Testis (tissue), 2 donors: ENCODE measurements at regions not wholly inside any gene's neighbourhood (a gene's known extent, or its start where the extent isn't known, plus 50 kb on each side); places are given as distances from the start of the nearest gene placed in this dataset.

Experiments used
- CTCF ChIP-seq, 3 experiments: fragments of 450-650 bp in 2 of 3; fragments of 200-600 bp in 1 of 3; sonication (generic) in 1 of 3; IDR thresholded peaks; one replicate each; pipeline ENCODE4 v1.5.1; 2016 to 2019; ENCODE audit warnings: antibody characterized with exemption in 3 of 3, mild to moderate bottlenecking in 2 of 3, moderate library complexity in 1 of 3
- POLR2A ChIP-seq: fragments of 450-650 bp; IDR thresholded peaks from one replicate; pipeline ENCODE4 v1.6.1; 2017; ENCODE audit warnings: antibody characterized with exemption, mild to moderate bottlenecking, moderate library complexity

DNA sequence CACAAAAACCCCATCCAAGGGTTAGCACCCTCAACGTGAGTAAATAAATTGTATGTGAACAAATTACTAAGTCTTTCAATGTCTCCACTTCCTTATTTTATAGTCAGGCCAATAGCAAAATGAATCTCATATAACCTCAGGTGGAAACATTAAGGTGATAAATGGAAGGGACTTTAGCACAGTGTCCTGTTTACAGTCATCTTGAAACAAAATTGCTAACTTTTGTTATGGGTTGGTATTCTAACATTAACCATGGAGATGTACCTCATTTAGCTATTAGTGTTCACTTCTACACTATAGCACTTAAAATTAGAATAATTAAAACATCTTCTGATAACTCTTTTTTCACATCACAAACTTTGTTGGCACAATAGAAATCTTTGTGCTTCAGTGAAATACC, 255.8 kb upstream of the CNTNAP2 start:
- TF ChIP-seq CTCF (IDR thresholded peaks at IDR 0.05) (no peak), POLR2A (no peak)
